ENCODE measurements at regions not wholly inside any gene's neighbourhood (a gene's known extent, or its start where the extent isn't known, plus 50 kb on each side); places are given as distances from the start of the nearest gene placed in this dataset.

DNA sequence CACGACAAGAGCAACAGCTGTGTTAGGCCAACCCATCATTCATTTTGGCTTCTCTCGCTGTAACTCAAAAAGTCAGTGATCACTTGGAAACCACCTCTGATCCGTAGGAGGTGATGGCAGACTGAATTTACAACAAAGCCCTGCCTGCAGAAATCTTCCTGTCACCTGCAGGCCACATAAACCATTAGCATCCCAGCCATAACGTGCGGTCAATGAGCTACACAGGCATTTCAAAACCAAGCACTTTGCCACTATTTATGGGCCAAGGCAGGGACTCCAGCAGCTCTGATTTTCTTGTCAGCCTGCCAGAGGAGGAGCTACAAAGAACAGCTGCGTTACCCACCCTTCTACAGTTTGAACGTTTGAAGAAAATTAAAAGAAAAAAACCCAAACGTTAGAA lies 228.1 kb upstream of the PPARGC1A start:
- TF ChIP-seq POLR2A (IDR thresholded peaks at IDR 0.05; ENCODE audit: low read depth, low read length), result no peak
- no peak for TF ChIP-seq FOS (IDR thresholded peaks at IDR 0.05; ENCODE audit: borderline replicate concordance, insufficient read depth, low read length)
- TF ChIP-seq POLR2AphosphoS5 (IDR thresholded peaks at IDR 0.05; ENCODE audit: insufficient read depth, low read depth, low read length), result no peak
- TF ChIP-seq, protein P1, sequence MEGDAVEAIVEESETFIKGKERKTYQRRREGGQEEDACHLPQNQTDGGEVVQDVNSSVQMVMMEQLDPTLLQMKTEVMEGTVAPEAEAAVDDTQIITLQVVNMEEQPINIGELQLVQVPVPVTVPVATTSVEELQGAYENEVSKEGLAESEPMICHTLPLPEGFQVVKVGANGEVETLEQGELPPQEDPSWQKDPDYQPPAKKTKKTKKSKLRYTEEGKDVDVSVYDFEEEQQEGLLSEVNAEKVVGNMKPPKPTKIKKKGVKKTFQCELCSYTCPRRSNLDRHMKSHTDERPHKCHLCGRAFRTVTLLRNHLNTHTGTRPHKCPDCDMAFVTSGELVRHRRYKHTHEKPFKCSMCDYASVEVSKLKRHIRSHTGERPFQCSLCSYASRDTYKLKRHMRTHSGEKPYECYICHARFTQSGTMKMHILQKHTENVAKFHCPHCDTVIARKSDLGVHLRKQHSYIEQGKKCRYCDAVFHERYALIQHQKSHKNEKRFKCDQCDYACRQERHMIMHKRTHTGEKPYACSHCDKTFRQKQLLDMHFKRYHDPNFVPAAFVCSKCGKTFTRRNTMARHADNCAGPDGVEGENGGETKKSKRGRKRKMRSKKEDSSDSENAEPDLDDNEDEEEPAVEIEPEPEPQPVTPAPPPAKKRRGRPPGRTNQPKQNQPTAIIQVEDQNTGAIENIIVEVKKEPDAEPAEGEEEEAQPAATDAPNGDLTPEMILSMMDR (IDR thresholded peaks at IDR 0.05; ENCODE audit: extremely low read depth in 1 of 2, insufficient read depth in 1 of 2, low read depth in 1 of 2, low read length in 2 of 2), result no peak
- TF ChIP-seq, protein P2, sequence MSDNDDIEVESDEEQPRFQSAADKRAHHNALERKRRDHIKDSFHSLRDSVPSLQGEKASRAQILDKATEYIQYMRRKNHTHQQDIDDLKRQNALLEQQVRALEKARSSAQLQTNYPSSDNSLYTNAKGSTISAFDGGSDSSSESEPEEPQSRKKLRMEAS (IDR thresholded peaks at IDR 0.05; ENCODE audit: insufficient read depth, insufficient read length), result no peak

Data from endothelial cell of umbilical vein (primary cell).